Epidermal melanocyte (primary cell): ENCODE measurements at regions not wholly inside any gene's neighbourhood (a gene's known extent, or its start where the extent isn't known, plus 50 kb on each side); places are given as distances from the start of the nearest gene placed in this dataset.

ENCODE experiments used
- DNase-seq: peaks from one replicate; pipeline ENCODE4 v3.0.0; 2011; ENCODE audit warnings: low spot score; ENCODE audit not compliant: insufficient read length

- no peak for DNase-seq
These were observed 147.0 kb downstream of the FGF9 start for GRCh38 chr13:21817878-21818277.

DNA sequence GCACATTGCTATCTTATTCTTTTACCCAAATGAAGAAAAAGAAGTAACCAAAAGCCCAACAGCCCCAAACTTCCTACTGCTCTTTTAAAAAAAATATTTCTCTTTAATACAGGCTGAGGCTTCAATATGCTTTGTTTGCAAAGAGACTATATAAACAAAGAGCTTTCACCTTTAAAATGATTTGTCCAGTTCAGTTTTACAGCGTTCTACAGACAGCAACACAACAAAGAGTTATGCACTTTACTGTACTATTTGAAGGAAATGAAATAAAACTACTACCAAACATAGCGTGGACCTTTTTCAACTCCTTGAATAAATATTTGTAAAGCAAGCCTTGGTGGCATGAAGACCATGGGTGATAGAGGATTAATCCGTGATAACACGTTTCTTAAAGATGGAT lies 151.2 kb downstream of the FGF9 start:
- no peak for DNase-seq

- DNase-seq: no peak
These were observed 152.5 kb downstream of the FGF9 start for GRCh38 chr13:21823416-21823815.

GRCh38 chr13:21823949-21824348 lies 153.1 kb downstream of the FGF9 start:
- DNase-seq: no peak

- DNase-seq: no peak
These were observed 154.3 kb downstream of the FGF9 start for GRCh38 chr13:21825186-21825585.

DNA sequence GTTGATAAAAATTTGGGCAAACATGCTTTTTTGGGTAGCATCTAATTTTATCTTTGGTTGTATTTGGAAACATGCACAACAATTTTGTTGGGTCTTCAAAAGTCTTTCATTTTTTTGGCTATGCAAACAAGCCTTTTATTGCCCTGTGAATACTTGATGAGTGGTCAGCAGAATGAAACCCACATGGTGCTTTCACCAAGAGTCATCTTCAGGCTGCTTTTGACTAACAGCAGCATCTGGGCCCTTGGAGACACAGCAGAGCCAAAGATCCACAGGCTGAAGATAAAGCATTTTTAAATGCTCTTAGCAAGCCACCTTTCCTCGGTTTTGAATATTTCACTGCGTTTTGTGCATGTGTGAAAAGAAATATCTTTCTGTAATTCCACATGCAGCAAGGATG lies 154.9 kb downstream of the FGF9 start:
- no peak for DNase-seq

- no peak for DNase-seq
These were observed 155.5 kb downstream of the FGF9 start for GRCh38 chr13:21826214-21827015.

DNA sequence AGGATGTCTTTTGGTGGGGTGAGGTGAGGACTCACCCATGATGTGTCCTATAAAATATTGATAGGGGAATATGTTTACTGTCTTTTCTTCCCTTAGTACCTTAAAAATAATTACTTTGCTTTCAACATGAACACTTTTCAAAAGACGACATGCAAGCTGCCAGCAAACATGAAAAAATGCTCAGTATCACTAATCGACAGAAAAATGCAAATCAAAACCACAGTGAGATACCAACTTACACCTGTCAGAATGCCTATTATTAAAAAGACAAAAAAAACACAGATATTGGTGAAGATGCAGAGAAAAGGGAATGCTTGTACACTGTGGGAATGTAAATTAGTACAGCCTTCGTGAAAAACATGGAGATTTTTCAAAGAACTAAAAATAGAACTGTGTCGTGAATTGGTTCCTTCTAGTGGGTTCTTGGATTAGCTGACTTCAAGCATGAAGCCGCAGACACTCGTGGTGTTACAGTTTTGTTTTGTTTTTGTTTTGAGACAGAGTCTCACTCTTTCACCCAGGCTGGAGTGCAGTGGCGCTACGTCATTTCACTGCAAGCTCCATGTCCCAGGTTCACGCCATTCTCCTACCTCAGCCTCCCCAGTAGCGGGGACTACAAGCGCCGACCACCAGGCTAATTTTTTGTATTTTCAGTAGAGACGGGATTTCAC lies 160.9 kb downstream of the FGF9 start:
- no peak for DNase-seq

- no peak for DNase-seq
These were observed 163.0 kb downstream of the FGF9 start for GRCh38 chr13:21833921-21834320.

GRCh38 chr13:21834521-21834920 lies 163.6 kb downstream of the FGF9 start:
- no peak for DNase-seq

DNA sequence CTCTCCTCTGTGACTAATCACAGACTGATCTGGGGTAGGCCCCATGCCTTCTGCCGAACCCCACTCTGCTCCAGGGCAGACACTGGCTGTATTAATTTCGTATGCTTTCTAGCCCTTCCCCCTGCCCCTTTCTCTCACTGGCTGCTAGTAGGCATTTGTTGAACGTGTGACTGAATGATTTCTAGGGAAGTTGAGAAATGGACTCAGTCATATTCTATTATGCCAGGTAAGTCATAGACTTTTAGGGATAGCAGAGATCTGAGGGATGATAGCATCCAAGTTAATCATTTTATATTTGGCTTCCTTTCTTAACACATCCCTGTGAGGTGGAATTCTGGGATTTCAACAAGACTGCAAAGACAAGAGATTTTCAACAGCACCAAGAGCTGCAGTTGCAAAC lies 166.4 kb downstream of the FGF9 start:
- DNase-seq: no peak

DNA sequence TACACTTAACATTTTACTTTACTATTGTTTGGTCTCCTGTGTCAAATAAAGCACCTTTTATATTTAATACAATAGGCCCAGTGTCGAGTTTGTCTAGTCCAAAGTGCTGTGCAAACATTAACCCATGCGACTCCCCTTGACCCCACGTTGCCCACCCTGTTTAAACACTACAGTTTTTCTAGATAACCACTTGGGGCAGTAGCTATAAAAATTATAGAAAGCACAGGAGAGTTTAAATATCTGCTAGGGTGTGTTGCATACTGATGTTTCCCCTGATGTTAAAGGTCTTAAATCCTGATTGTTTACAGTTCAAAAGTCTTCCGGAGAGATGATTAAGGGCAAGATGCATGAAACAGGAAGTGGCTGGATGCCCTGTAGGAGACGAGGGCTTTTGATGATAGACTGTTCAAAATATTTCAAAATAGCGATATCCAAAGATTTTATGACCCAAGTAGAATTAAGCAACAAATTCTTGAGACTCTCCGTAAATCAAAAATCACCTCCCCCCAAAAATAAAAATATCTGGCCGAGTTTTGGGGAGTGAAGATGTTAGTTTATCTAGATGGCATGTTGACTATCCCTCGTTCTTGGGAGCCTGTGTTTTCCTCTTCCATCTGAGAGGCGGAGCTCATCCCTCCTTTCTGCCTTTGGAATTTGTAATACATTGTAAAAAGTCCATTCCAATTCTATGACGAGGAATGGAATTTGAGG lies 167.1 kb downstream of the FGF9 start:
- no peak for DNase-seq

DNA sequence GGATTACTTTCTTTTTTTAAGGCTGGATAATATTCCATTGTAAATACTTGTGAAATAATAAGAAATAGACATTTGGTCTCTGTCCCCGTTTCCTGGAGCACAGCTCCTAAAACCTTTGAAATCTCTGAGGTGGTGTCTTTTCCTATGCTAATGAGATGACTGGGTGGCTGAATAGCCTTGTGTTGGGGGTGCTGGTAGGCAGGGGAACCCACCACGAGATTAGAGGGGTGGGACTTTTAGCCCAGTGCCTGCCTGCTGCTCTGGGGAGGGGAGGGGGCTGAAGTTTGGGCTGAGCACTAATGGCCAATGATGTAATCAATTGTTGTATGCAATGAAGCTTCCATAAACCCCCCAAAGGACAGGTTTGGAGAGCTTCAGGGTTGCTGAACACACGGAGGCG lies 175.7 kb downstream of the FGF9 start:
- no peak for DNase-seq

DNA sequence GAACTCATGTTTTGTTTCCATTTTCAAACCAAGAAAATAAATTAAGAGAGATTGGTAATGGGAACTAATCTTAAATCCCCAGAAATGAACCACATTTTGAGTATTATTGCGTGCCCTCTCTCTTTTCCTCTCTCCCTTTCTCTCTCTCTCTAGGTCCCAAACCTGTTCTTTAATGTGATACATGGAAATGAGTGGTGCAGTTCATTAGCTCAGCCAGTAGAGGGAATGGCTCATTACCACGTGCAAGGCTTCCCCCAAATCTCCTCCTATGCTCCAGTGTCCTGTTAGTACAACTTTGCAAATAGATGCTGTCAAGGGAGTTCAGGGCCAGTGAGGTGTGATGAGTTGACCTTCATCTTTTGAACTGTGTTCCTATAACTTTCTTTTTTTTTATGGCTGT lies 178.4 kb downstream of the FGF9 start:
- DNase-seq: no peak

GRCh38 chr13:21850013-21851006 lies 179.4 kb downstream of the FGF9 start:
- no peak for DNase-seq

- no peak for DNase-seq
These were observed 181.2 kb downstream of the FGF9 start for GRCh38 chr13:21852043-21852442.

GRCh38 chr13:21853779-21854178 lies 182.9 kb downstream of the FGF9 start:
- DNase-seq: no peak

DNA sequence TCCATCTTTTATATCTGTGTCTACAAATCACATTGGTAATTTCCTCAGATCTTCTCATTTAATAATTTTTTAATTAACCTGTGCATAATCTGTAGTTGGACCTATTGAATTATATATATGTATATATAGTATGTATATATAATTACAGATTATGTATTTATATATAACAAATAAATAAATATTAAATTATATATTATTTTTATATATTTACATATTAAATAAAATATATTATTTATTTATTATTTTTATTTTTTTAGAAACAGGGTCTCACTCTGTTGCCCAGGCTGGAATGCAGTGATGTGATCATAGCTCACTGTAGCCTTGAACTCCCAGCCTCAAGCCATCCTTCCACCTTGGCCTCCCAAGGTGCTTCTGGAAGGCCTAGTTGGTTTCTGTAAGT lies 197.9 kb downstream of the FGF9 start:
- no peak for DNase-seq

GRCh38 chr13:21871382-21871781 lies 200.5 kb downstream of the FGF9 start:
- no peak for DNase-seq

GRCh38 chr13:21871919-21872318 lies 201.0 kb downstream of the FGF9 start:
- DNase-seq: no peak

DNA sequence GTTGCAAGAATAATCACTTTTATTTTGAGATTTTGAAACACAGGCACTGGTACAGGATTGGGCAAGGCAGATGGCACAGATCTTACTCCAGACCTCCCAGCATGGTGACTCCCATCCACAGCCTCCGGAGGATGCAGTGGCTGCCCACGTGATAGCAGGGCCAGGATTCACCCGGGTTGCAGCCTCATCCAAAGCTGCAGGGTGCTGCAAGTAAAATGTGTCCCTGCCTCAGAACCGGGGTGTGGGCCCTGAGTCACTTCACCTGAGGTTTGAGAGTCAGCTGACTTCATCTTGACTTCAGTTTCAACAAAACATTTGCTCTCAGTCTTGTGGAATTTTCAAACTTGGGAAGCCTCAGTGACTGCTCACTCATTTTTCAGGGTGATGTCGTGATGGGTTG lies 201.9 kb downstream of the FGF9 start:
- no peak for DNase-seq
